Activated CD4-positive, alpha-beta T cell treated with anti-CD3 and anti-CD28 coated beads for 36 hours (primary cell): ENCODE measurements at regions not wholly inside any gene's neighbourhood (a gene's known extent, or its start where the extent isn't known, plus 50 kb on each side); places are given as distances from the start of the nearest gene placed in this dataset.
"Not testable (repeated sequence)": the region's sequence is repeated elsewhere in the genome, so short reads cannot be mapped to it uniquely, and the experiment has no call there.

Source experiments
- ATAC-seq: fragments of 200-7000 bp; cut with Tn5 transposase; one replicate; pipeline ENCODE4 v1.10.0; 2021; ENCODE audit warnings: mild to moderate bottlenecking, moderate library complexity
- CTCF ChIA-PET: fragments of 350-600 bp; sonication (Branson Sonifier 250); formaldehyde crosslinking; loops from one replicate; lab custom pipeline; 2021; ENCODE audit warnings: antibody characterized with exemption; lab: Charles Lee
- POLR2A ChIA-PET: fragments of 350-600 bp; sonication (Branson Sonifier 250); formaldehyde crosslinking; loops from one replicate; lab custom pipeline; 2021; ENCODE audit warnings: antibody characterized with exemption, inconsistent platforms; lab: Charles Lee
- DNase-seq: peaks from one replicate; pipeline ENCODE4 v3.0.0-alpha.2; 2020
- H3K27ac Mint-ChIP-seq: one replicate; pipeline ENCODE4 v1.8.0; 2021; ENCODE audit warnings: mixed read lengths
- H3K27me3 Mint-ChIP-seq: one replicate; pipeline ENCODE4 v1.8.0; 2021; ENCODE audit warnings: mixed read lengths
- H3K36me3 Mint-ChIP-seq: one replicate; pipeline ENCODE4 v1.8.0; 2021; ENCODE audit warnings: low read depth, mixed read lengths
- H3K4me1 Mint-ChIP-seq: one replicate; pipeline ENCODE4 v1.8.0; 2021; ENCODE audit warnings: mixed read lengths
- H3K4me3 Mint-ChIP-seq: one replicate; pipeline ENCODE4 v1.8.0; 2021; ENCODE audit warnings: mild to moderate bottlenecking, moderate library complexity, mixed read lengths
- H3K9me3 Mint-ChIP-seq: one replicate; pipeline ENCODE4 v1.8.0; 2021; ENCODE audit warnings: low read depth, mixed read lengths
- intact Hi-C, 2 experiments: fragments of 100-400 bp; cut with DNase I in 1 of 2; cut with micrococcal nuclease in 1 of 2; formaldehyde crosslinking; loops; one replicate each; pipeline versions ENCODE4 v1.14.2 to v1.15.1; 2022 to 2024; cut with DNase I, micrococcal nuclease

DNA sequence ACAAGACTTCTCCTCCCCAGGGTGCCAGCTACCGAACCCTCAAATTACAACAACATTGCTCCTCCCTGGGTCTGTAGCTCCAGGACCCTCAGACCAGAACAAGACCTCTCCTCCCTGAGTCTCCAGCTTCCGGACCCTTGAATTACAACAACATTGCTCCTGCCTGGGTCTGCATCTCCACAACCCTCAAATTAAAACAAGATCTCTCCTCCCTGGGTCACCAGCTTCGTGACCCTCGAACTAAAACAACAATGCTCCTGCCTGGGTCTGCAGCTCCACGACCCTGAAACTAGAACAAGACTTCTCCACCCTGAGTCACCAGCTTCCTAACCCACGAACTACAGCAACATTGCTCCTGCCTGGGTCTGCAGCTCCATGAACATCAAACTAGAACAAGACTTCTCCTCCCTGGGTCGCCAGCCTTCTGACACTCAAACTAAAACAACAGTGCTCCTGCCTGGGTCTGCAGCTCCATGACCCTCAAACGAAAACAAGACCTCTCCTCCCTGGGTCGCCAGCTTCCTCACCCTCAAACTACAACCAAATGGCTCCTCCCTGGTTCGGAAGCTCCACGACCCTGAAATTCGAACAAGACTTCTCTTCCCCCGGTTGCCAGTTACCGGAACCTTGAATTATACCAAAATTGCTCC is 324.5 kb downstream of the PREX1 start:
- Mint-ChIP-seq H3K36me3 (no peaks in the 10 kb centered on the region), H3K27me3 (no peaks in the 10 kb centered on the region), H3K27ac (no peak overlapping the region), H3K4me1 (no peaks in the 10 kb centered on the region), H3K9me3 (no peaks in the 10 kb centered on the region), H3K4me3 (no peak overlapping the region)
- CTCF ChIA-PET = interaction anchor here (0.7 to 1.9 kb wide), 4 partner anchors 117 to 608 kb away, joined by 3 to 4 read pairs (median 3); no protein-coding TSS in a partner anchor
- POLR2A ChIA-PET = interaction anchor here (0.7 kb wide), 1 partner anchor 17 kb away, joined by 3 read pairs; no protein-coding TSS in a partner anchor
- DNase-seq (no peak), ATAC-seq (no peak)
- intact Hi-C loops = no loop called here

- Mint-ChIP-seq H3K36me3 (no peaks in the 10 kb centered on the region), H3K9me3 (no peaks in the 10 kb centered on the region), H3K27me3 (no peaks in the 10 kb centered on the region), H3K4me3 (no peak overlapping the region), H3K27ac (no peak overlapping the region), H3K4me1 (no peaks in the 10 kb centered on the region)
- ATAC-seq (no peak), DNase-seq (no peak)
- intact Hi-C loops = no loop called here
- ChIA-PET CTCF (interaction anchor here (0.7 to 1.9 kb wide), 4 partner anchors 118 to 883 kb away, joined by 3 to 4 read pairs (median 4); no protein-coding TSS in a partner anchor), POLR2A (no interaction called here)
Measured at GRCh38 chr20:48502758-48503157, 325.0 kb downstream of the PREX1 start.

GRCh38 chr20:48502016-48502415 is 325.8 kb downstream of the PREX1 start:
- Mint-ChIP-seq H3K9me3 (no peaks in the 10 kb centered on the region), H3K4me1 (no peaks in the 10 kb centered on the region), H3K27ac (no peak overlapping the region), H3K27me3 (no peaks in the 10 kb centered on the region), H3K36me3 (no peaks in the 10 kb centered on the region), H3K4me3 (no peak overlapping the region)
- CTCF ChIA-PET = interaction anchor here (0.7 to 1.9 kb wide), 2 partner anchors 118 to 884 kb away, joined by 4 read pairs; no protein-coding TSS in a partner anchor
- intact Hi-C loops = no loop called here
- POLR2A ChIA-PET = no interaction called here
- DNase-seq (no peak), ATAC-seq (no peak)

GRCh38 chr20:48500900-48501299 is 326.9 kb downstream of the PREX1 start:
- H3K4me3 Mint-ChIP-seq, ATAC-seq, H3K27ac Mint-ChIP-seq, H3K4me1 Mint-ChIP-seq, DNase-seq, intact Hi-C loops, H3K27me3 Mint-ChIP-seq, H3K9me3 Mint-ChIP-seq, H3K36me3 Mint-ChIP-seq, POLR2A ChIA-PET: not testable (repeated sequence)
- CTCF ChIA-PET = interaction anchor here (0.6 kb wide), 1 partner anchor 19 kb away, joined by 3 read pairs; no protein-coding TSS in a partner anchor

DNA sequence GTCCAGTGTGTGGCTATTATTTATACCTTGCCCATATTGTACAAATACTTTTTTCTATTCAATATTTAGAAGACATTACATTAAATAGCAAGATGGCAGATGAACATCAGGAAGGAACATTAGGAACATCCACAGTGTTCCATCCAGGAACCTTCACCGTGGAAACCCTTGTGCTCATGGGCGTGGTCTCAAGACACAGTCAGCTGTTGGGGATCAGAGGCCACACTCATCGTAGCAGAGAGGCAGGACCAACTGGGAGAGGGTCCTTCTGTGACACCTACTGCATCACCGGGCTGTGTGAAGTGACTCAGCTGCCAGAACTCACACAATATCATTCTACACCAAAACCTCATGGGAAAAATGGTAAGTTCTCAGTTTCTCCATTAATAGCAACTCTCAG is 328.9 kb downstream of the PREX1 start:
- H3K4me1 Mint-ChIP-seq, POLR2A ChIA-PET, CTCF ChIA-PET, H3K4me3 Mint-ChIP-seq, H3K9me3 Mint-ChIP-seq, ATAC-seq, H3K27ac Mint-ChIP-seq, H3K27me3 Mint-ChIP-seq, DNase-seq, H3K36me3 Mint-ChIP-seq, intact Hi-C loops: not testable (repeated sequence)

DNA sequence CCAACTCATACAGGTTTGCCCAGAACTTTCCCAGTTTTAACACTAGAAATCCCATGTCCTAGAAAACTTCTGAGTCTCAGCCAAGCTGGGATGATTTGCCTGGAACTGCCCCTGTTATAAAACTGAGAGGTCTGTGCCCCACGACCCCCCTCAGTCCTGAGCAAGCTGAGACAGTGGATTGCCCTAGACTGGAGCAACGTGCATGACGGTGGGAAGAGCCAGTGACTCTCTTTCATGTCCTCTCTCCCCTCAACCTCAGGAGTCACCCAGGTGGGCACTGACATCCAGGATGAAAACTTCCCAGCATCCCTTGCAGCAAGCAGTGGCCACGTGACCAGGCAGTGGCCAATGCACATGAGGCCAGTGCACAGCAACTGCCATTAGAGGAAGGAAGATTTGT is 329.7 kb downstream of the PREX1 start:
- ATAC-seq, H3K36me3 Mint-ChIP-seq, H3K27me3 Mint-ChIP-seq, H3K9me3 Mint-ChIP-seq, intact Hi-C loops, H3K4me1 Mint-ChIP-seq, H3K27ac Mint-ChIP-seq, CTCF ChIA-PET, DNase-seq, POLR2A ChIA-PET, H3K4me3 Mint-ChIP-seq: not testable (repeated sequence)

DNA sequence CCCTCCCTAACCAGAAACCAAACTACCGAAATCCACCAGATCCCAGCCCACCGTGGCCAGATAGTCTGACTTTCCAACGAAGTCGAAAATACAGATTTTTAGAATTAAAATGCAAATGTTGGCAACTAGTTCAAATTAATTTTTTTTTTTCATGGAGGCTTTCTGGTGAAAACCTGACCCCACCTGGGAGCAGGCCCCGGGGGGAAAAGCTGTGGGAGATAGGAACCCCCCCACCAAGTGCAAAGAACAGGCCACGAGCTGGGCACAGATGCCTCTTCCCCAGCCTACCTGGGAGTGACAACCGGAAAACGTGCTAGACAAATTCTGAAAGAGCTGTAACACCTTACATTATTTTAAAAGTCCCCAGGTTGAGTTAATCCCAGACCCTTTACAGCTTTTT is 333.8 kb downstream of the PREX1 start:
- Mint-ChIP-seq H3K27me3 (peaks cover 3% of the 10 kb centered on the region), H3K36me3 (no peaks in the 10 kb centered on the region), H3K9me3 (no peaks in the 10 kb centered on the region), H3K27ac (no peak overlapping the region), H3K4me1 (no peaks in the 10 kb centered on the region), H3K4me3 (no peak overlapping the region)
- intact Hi-C loops = no loop called here
- POLR2A ChIA-PET = no interaction called here
- CTCF ChIA-PET = no interaction called here
- no peak for DNase-seq
- no peak for ATAC-seq

GRCh38 chr20:48493331-48493730 is 334.5 kb downstream of the PREX1 start:
- POLR2A ChIA-PET, intact Hi-C loops, H3K9me3 Mint-ChIP-seq, DNase-seq, H3K27me3 Mint-ChIP-seq, H3K36me3 Mint-ChIP-seq, ATAC-seq, H3K4me3 Mint-ChIP-seq, H3K27ac Mint-ChIP-seq, H3K4me1 Mint-ChIP-seq, CTCF ChIA-PET: not testable (repeated sequence)

- ChIA-PET POLR2A (no interaction called here), CTCF (no interaction called here)
- Mint-ChIP-seq H3K9me3 (no peaks in the 10 kb centered on the region), H3K27ac (no peak overlapping the region), H3K4me1 (no peaks in the 10 kb centered on the region), H3K27me3 (peaks cover 3% of the 10 kb centered on the region), H3K4me3 (no peak overlapping the region), H3K36me3 (no peaks in the 10 kb centered on the region)
- intact Hi-C loops = no loop called here
- ATAC-seq = no peak
- DNase-seq = no peak
Measured at GRCh38 chr20:48492715-48493070, 335.1 kb downstream of the PREX1 start.

- POLR2A ChIA-PET = no interaction called here
- no peak overlapping the region for H3K27ac Mint-ChIP-seq
- no peaks in the 10 kb centered on the region for H3K4me1 Mint-ChIP-seq
- intact Hi-C loops = no loop called here
- no peaks in the 10 kb centered on the region for H3K9me3 Mint-ChIP-seq
- H3K27me3 Mint-ChIP-seq = peaks cover 3% of the 10 kb centered on the region
- no peaks in the 10 kb centered on the region for H3K36me3 Mint-ChIP-seq
- DNase-seq (no peak), ATAC-seq (no peak)
- CTCF ChIA-PET = no interaction called here
- no peak overlapping the region for H3K4me3 Mint-ChIP-seq
Measured at GRCh38 chr20:48492015-48492714, 335.6 kb downstream of the PREX1 start.

DNA sequence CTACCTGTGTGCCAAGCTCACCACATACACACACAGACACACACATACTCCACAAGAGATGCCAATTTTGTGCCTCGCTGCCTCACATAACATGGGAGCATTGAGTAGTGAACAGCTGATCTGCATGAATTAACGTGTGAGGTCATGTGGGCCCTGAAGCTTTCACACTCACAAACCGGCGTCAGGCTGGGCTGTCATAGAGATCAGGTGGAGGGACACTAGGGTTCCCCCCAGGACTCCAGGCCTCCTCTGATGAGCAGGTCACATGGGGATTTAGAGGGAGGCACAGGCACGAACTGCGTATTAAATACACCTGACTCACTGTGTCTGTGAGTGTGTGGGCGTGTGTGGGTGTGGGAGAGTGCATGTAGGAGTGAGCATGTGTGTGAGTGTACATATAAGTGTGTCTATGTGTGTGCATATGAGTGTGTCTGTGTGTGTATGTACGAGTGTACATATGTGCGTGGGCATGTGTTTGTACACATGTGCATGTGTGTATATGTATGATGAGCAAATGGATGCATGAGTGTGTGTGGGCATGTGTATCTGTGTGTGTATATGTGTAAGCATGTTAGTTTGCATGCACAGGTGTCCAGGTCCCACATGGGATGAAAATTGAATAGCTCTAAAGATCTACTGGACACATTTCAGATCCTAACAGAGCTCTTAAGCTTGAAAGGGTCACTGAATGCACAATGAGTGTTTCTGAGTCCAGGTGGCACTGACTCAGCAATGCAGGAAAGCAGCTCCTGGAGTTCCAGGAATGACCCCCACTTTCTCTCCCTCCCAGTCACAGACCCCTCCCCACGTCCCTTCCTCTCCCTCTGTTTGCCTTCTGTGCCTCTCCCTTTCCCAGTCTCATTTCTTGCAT is 336.6 kb downstream of the PREX1 start:
- no peak for DNase-seq
- Mint-ChIP-seq H3K27me3 (peaks cover 6% of the 10 kb centered on the region), H3K4me3 (no peak overlapping the region), H3K4me1 (no peaks in the 10 kb centered on the region), H3K36me3 (no peaks in the 10 kb centered on the region), H3K27ac (no peak overlapping the region), H3K9me3 (no peaks in the 10 kb centered on the region)
- CTCF ChIA-PET = no interaction called here
- no peak for ATAC-seq
- intact Hi-C loops = no loop called here
- POLR2A ChIA-PET = interaction anchor here (0.6 kb wide), 1 partner anchor 15 kb away, joined by 4 read pairs; no protein-coding TSS in a partner anchor
